Thyroid gland (tissue), 4 donors: ENCODE measurements at regions not wholly inside any gene's neighbourhood (a gene's known extent, or its start where the extent isn't known, plus 50 kb on each side); places are given as distances from the start of the nearest gene placed in this dataset.

Source experiments
- CTCF ChIP-seq, 6 experiments: fragments of 200-600 bp in 3 of 6; fragments of 450-650 bp in 3 of 6; sonication (generic) in 3 of 6; IDR thresholded peaks; one replicate each; pipeline ENCODE4 v1.5.1; 2016 to 2019; ENCODE audit warnings: antibody characterized with exemption in 6 of 6, mild to moderate bottlenecking in 2 of 6, inconsistent platforms in 1 of 6, moderate library complexity in 1 of 6
- POLR2A ChIP-seq, 2 donors: fragments of 450-650 bp; IDR thresholded peaks; one replicate each; pipeline ENCODE4 v1.6.1; 2017; ENCODE audit warnings: antibody characterized with exemption in 2 of 2, mild to moderate bottlenecking in 2 of 2, moderate library complexity in 1 of 2

GRCh38 chr6:167424060-167424673, 99.3 kb downstream of the TTLL2 start:
- TF ChIP-seq CTCF (IDR thresholded peaks at IDR 0.05): no peak
- TF ChIP-seq POLR2A (IDR thresholded peaks at IDR 0.05): no peak
